ENCODE measurements at regions not wholly inside any gene's neighbourhood (a gene's known extent, or its start where the extent isn't known, plus 50 kb on each side); places are given as distances from the start of the nearest gene placed in this dataset.
"Not testable (repeated sequence)": the region's sequence is repeated elsewhere in the genome, so short reads cannot be mapped to it uniquely, and the experiment has no call there.

DNA sequence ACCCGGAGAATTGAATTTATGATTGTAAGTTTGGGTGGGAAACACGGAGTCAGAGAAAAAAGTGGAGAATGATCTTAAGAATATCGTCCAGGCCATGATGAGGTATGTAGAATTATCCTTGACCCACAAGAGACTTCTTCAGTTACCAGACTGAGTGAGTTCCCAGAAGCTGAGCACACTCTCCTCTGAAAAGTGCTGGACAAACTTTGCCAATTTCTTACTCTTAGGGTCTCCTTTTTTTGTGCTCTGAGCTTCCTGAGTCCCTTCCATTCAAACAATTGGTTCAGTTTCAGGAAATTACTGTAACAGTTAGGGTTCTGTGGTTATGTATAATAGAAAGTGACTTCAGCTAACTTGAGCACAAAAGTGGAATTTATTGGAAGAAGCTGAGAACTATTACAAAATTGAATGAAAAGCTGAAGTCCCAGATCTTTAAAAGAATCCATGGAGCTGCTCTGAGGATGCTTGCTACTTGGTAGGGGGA, 50.6 kb upstream of the EHBP1 start:
- DNase-seq (ENCODE audit: low read depth): no peak

DNA sequence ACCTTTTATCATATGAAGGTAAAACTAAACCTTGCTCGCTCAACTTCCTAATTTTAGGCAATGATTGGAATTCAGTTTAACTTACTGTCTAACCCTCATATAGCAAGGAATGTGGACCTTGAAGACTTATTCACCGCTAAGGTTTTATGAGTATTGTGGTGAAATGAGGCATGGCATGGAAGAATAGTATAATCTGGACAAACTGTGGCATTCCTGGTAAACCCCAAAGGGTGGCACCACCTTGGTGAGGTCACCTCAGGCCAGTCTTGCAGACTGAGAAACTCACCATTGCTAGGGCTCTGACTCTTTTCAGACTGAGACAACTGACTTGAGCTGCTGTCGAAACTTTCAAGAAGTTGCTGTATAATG, 51.1 kb upstream of the EHBP1 start:
- DNase-seq (ENCODE audit: low read depth): peak; percentile 62

DNA sequence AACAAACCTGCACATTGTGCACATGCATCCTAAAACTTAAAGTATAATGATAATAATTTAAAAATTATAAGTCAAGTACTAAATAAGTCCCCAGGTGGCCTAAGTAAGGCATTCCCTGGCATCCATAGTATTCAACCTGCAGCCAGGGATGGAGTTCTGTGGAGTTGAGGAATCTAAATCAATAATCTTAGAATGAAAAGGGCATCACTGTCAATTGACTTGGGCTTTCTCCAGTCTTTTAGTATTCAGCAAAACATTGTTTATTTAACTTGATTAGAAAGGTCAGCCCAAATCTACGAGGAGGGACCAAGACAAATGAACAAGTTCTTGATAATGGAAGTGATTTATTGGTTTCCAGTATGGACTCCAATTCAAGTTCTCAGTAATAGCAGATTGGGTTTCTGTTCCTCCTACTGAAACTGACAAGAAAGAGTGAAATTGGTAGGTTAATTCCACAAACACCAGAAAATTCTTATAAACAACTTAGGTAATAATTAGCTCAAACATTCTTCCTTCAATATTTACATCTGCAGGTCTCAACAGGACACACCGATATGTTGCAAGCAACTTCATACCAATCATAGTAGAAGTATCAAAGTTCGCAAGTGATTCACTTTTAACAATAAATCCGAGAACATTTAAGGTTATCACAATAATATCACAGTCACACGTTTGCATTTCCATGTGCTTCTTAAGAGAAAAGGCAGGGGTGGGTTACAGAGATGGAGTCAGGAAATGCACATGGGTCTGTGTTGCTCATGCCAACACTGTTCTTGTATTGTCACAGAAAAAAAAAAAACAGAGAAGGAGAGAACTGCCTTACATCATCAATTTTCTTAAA, 51.7 kb upstream of the EHBP1 start:
- no peak for DNase-seq (ENCODE audit: low read depth)

DNA sequence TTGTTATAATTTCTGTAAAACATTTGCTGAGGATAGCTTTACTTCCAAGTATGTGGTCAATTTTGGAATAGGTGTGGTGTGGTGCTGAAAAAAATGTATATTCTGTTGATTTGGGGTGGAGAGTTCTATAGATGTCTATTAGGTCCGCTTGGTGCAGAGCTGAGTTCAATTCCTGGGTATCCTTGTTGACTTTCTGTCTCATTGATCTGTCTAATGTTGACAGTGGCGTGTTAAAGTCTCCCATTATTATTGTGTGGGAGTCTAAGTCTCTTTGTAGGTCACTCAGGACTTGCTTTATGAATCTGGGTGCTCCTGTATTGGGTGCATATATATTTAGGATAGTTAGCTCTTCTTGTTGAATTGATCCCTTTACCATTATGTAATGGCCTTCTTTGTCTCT, 56.4 kb upstream of the EHBP1 start:
- DNase-seq (ENCODE audit: low read depth): not testable (repeated sequence)

DNA sequence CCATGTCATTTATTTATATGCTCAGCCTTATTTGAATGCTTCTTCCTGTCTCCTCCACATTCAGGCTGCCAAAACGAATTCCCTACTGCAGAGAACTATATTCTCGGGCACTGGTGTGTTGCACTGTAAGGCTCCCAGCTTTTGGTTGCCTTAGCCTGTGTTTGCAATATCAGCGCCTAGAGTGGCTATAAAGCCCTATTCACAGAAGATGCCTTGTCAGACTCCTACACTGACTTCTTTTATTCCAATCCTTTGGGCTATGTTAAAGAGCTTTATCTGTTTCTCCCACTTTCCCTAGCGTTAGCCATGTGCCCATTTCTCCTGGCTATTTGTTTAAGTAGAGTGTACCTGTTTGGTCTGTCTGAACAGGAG, 62.4 kb upstream of the EHBP1 start:
- no peak for DNase-seq (ENCODE audit: low read depth)

DNA sequence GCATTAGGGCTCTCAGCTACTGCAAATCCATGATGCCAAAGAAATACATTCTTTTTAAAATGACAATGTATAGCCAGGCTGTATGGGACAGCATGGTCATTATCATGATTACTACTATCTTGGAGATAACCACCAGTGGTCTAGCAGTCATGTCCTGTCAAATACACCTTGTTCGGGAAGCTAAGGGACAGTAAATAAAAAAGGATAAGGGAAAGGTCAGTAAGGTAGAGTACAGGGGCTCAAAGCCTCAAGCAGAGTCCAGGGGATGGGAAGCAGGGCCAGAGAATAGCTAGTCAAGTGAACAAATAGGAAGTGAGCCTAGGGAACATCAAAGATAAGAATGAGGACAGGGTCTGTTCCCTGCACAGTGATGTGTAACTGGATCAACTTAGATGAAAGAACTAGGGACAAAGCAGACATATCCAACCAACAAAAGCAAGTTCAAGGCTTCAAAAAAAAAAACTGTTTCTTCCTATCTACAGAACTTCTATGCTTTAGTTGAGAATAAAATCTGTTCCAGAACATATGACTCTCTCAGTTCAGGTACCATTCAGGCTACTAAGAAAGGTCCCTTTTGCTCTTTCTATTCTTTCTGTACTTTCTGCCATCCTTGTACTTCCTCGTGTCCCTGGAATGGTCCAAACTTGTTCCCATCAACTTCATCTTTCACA, 62.9 kb upstream of the EHBP1 start:
- DNase-seq (ENCODE audit: low read depth): no peak

DNA sequence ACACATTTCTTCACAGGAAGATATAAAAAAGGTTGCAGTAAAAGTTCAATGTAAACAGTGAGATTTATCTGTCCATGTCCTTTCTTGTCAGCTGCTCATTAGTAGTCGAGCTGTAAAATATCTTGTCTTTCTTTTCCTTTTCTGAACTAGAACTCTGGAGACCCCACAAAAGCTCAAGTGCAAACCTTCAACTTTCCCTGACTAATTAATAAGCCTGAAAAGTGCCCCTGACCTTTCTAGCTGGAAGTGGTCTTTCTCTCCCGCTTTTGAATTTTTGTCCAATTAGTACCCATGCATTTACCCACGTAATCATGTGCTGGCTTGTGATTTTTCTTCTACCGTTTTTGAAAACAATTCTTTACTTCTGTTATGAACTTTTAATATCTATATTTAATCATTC, 63.6 kb upstream of the EHBP1 start:
- no peak for DNase-seq (ENCODE audit: low read depth)

DNA sequence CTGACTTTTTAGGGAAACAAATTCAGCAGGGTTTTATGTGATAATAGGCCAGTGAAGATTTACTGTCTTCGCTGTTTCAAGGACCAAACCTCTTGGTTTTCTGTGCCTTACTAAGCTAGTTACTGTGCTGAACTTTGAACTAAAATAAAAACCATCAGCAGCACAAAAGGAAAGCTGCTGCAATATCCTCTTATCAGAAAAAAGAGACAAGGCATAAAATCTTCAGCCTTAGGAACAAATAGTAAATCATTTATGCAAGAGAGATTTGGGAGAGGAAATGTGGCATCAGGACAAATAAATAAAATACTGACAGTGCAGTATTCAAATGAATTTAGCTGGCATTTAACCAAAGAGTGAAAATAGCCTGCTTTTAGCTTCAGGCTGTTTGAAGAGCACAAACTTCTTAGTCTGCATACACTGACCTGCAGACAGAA, 64.1 kb upstream of the EHBP1 start:
- DNase-seq (ENCODE audit: low read depth): no peak

DNA sequence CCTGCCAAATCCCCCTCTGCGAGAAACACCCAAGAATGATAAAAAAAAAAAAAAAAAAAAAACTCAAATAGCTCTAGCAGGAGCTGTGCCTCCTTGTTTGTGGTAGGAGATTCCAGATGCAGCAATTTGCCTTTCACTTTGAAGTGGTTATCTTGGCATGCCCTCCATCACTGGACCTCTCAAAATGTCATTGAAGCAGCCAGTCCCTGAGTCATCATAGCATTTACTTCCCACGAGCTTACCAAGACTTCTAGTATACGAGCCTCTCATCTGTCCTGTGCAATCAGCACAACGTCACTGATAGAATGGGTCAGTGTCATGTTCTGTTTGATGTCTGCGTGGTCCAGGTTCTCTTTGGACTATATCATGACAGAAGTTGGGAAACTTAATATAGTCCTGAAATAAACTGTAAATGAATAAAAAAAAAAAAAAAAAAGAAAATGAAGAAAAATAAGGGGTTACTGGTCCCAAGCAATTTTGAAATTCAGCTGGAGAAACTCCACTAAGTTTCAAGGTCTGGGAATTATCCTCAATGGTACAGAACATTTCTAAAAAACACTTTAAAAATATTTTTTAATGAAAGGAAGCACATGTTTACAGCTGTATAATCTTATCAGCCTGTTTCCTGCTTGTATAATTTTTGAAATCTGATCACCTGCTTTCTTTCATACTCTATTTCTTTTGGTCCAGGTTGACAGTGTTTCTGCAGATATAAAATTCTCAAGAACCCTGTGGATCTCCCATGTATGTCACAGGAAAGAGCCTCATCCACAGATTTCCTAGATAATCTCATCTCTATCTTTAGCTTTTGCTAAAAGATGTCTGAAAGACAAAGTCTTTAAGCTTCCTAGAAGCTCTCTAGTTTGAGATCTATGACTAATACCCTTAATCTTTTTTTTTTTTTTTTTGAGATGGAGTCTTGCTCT, 74.1 kb upstream of the EHBP1 start:
- DNase-seq (ENCODE audit: low read depth): no peak

DNA sequence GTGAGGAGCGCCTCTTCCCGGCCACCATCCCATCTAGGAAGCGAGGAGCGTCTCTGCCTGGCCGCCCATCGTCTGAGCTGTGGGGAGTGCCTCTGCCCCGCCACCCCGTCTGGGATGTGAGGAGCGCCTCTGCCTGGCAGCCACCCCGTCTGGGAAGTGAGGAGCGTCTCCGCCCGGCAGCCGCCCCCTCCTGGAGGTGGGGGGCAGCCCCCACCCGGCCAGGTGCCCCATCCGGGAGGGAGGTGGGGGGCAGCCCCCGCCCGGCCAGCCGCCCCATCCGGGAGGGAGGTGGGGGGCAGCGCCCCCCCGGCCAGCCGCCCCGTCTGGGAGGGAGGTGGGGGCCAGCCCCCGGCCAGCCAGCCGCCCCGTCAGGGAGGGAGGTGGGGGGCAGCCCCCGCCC, 75.3 kb upstream of the EHBP1 start:
- not testable (repeated sequence) for DNase-seq (ENCODE audit: low read depth)

DNA sequence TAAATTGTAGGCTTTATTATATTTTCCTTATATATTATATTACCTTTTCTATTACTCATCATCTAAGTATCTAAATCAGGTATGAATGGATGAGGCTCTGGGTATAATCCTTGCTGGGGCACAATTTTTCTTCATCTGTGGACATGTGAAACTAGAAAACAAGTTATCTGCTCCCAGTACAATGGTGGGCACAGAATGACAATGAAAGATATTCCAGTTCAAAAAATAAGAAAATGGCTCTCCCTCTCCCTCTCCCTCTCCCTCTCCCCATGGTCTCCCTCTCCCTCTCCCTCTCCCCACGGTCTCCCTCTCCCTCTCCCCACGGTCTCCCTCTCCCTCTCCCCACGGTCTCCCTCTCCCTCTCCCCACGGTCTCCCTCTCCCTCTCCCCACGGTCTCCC, 76.2 kb upstream of the EHBP1 start:
- DNase-seq (ENCODE audit: low read depth): not testable (repeated sequence)

DNA sequence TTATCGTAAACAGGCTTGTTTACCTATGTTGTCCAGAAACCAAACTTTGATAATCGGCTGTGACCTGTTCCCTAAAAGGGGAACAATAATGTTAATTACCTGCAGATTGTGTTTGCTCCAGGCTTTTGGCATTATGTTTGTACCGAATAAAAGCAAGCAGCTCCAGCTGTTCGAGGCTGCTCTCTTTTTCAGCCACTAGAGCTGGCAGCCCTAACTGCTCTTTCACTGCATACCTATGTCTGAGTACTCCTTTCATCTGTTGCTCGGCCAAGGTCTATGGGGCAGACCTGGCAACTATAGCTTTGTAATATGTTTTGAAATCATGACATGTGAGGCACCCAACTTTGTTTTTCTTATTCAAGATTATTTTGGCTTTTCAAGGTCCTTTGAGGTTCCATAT, 77.8 kb upstream of the EHBP1 start:
- no peak for DNase-seq (ENCODE audit: low read depth)

DNA sequence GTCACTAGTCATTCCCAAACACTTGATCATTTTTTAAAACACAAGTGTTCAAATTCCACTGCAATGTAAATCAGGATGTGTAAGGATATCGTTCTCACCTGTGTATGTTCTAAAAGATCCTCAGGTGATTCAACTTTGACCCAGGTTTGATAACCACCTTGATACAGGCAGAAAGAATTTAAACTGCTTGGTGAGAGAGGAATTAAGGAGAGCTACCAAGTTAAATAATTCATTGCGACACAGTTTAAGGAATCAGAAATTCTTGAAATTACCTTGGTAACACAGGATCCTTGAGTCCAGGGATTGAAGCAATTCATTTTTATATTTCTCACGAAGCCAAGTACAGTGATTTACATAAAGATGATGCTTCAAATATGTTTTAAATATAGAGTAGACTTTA, 80.7 kb upstream of the EHBP1 start:
- no peak for DNase-seq (ENCODE audit: low read depth)

DNA sequence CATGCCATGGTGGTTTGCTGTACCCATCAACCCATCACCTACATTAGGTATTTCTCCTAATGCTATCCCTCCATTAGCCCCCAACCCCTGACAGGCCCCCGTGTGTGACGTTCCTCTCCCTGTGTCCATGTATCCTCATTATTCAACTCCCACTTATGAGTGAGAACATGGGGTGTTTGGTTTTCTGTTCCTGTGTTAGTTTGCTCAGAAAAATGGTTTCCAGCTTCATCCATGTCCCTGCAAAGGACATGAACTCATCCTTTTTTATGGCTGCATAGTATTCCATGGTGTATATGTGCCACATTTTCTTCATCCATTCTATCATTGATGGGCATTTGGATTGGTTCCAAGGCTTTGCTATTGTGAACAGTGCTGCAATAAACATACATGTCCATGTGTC, 89.0 kb upstream of the EHBP1 start:
- DNase-seq (ENCODE audit: low read depth): not testable (repeated sequence)

DNA sequence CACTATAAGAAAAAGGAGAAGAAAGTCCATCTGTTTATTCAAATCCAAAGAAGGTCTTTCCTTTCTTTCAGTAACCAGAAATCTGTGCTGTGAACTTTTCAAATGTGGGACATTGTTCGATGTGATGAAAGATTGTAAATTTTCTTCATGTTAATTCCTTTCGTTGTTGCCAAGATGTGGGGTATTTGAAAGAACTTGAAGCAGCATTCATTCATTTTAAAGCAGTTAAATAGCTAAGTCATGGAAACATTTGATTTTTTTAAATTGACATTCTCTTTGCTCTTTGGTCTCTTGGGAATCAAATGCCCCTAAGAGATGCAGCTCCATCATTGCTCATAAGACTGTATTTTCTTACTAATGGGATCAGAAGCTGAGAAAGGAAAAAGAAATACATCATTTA, 93.7 kb upstream of the EHBP1 start:
- DNase-seq (ENCODE audit: low read depth): no peak

DNA sequence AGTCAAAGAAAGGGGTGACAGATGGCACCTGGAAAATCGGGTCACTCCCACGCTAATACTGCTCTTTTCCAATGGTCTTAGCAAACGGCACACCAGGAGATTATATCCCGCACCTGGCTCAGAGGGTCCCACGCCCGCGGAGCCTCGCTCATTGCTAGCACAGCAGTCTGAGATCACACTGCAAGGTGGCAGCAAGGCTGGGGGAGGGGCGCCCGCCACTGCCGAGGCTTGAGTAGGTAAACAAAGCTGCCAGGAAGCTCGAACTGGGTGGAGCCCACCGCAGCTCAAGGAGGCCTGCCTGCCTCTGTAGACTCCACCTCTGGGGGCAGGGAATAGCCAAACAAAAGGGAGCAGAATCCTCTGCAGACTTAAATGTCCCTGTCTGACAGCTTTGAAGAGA, 99.5 kb upstream of the TMEM17 start:
- DNase-seq (ENCODE audit: low read depth): not testable (repeated sequence)

DNA sequence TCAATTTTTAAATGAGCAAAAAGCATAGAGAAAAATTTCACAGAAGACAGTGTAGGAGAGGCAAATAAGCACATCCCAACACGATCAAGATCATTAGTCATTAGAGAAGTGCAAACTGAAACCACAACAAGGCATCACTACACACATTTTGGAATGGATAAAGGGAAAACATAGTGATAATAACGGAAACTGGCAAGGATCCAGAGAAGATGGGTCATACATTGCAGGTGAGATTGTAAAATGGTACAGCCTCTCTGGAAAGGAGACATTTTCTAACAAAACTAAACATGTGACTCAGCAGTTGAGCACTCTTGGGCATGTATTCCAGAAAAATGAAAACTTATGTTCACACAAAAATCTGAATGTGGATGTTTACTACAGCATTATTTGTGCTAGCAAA, 98.3 kb upstream of the TMEM17 start:
- DNase-seq (ENCODE audit: low read depth): peak; percentile 38

DNA sequence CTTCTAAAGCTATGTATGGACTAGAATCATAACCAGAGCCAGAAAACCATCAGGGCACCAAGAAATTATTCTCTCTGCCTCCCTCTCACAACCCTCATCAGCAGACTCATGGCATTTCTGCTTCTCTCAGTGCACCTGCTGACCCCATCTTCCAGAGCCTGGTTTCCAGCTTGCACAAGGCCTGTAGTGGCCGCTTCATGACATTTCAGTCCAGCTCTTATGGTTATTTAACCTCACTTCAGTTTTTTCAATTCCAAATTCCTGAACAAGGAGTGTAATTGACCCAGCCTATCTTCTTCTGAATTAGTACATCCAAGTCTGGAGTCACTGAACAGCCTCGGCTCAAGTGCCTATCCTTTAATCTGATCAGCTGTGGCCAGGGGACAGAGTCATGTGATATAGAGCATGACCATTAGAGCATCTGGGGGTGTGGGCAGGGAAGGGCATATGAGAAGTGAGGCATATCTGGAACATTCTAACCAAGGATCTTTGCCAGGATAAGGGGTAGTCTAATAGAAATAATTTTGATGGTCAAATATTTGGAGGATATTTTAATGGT, 97.2 kb upstream of the TMEM17 start:
- no peak for DNase-seq (ENCODE audit: low read depth)

DNA sequence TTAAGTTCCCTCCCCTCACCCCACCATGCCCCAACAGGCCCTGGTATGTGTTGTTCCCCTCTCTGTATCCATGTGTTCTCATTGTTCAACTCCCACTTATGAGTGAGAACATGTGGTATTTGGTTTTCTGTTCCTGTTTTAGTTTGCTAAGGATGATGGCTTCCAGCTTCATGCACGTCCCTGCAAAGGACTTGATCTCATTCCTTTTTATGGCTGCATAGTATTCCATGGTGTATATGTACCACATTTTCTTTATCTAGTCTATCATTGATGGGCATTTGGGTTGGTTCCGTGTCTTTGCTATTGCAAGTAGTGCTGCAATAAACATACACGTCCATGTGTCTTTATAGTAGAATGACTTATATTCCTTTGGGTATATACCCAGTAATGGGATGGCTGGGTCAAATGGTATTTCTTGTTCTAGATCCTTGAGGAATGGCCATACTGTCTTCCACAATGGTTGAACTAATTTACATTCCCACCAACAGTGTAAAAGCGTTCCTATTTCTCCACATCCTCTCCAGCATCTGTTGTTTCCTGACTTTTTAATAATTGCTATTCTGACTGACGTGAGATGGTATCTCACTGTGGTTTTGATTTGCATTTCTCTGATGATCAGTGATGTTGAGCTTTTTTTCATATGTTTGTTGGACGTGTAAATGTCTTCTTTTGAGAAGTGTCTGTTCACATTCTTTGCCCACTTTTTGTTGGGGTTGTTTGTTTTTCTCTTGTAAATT, 93.8 kb upstream of the TMEM17 start:
- not testable (repeated sequence) for DNase-seq (ENCODE audit: low read depth)

DNA sequence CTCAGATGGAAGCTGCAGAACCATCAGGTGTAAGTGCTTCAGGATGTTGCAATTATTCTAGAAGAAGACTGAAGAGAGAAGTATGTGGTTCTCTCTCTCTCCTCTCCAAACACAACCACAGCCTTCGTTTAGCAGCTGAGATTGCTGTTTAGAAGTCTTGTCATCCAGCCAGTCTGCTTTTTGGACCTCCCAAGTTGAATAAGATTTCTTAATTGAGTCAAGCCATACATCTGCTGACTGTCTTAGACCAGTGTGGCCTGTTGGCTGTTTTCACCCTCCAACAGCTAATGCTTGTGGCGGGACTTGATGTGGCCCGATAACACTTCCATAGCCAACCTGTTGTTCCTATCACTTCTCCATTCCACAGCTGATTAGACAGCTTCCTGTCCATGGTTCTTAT, 91.3 kb upstream of the TMEM17 start:
- DNase-seq (ENCODE audit: low read depth): no peak

Data from HS-5 (cell line).